ENCODE measurements at regions not wholly inside any gene's neighbourhood (a gene's known extent, or its start where the extent isn't known, plus 50 kb on each side); places are given as distances from the start of the nearest gene placed in this dataset.

DNA sequence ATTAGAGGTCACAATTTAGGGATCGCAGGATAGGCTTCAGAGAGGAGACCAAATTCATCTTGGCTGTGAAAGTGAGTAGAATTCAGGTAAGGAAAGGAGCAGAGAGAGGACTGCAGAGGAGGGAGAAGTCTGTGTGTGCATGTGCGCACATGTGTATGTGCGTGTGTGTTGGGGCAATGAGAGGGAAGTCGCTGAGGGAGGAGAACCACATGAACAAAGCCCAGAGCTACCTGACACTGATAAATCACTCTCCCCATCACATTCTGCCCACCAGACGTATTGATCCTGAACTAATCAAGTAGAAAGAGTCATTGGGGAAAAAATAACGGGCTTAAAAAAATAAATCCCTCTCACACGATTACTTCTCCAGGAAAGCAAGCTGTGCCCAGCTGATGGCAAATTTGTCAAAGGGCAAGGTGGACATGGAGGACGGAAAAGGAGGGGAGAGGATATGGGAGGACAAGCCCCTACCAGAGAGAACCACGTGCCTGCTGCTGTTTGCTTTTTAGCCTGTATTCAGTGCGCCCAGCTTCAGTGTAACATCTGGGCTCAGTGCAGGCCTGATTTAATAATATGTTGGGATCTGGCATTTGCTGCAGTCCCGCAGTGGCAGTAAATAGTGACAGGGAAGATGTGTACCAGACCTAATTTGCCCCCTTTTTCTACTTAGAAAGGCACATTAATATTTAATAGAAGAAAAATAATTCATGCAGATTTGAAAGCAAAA lies 307.5 kb downstream of the C1D start:
- Histone ChIP-seq H3K9ac (replicated peaks; ENCODE audit: extremely low read depth, insufficient read depth, low read length) (no peak overlapping the region), H3K4me2 (ENCODE audit: insufficient read depth, low read length) (no peak overlapping the region), H3K4me3 (replicated peaks in 1 of 3; ENCODE audit: insufficient read depth in 1 of 3, low read depth in 1 of 3, low read length in 3 of 3) (no peak overlapping the region), H3K27me3 (ENCODE audit: control insufficient read depth in 2 of 2, insufficient read depth in 2 of 2, low read length in 2 of 2) (no peaks in the 10 kb centered on the region), H3K4me1 (ENCODE audit: control insufficient read depth, extremely low read depth, insufficient read depth, low read length) (no peaks in the 10 kb centered on the region), H3K9me3 (replicated peaks; ENCODE audit: control insufficient read depth, insufficient read depth, low read length) (no peaks in the 10 kb centered on the region), H3K79me2 (ENCODE audit: control insufficient read depth, insufficient read depth, low read length) (no peaks in the 10 kb centered on the region), H2AFZ (ENCODE audit: low read depth, low read length) (no peak overlapping the region), H3K27ac (ENCODE audit: insufficient read depth, low read depth, low read length) (no peak overlapping the region), H3K36me3 (ENCODE audit: control insufficient read depth in 2 of 2, extremely low read depth in 1 of 2, insufficient read depth in 2 of 2, low read length in 2 of 2) (no peaks in the 10 kb centered on the region), H4K20me1 (replicated peaks; ENCODE audit: control insufficient read depth, extremely low read depth, insufficient read depth, low read length) (no peaks in the 10 kb centered on the region), H3K9me1 (replicated peaks; ENCODE audit: control insufficient read depth, extremely low read depth, insufficient read depth, low read length) (no peaks in the 10 kb centered on the region)
- DNase-seq (ENCODE audit: low read depth, low spot score), result no peak
- intact Hi-C loops (cut with micrococcal nuclease), result no loop called here
- TF ChIP-seq GATA2 (IDR thresholded peaks at IDR 0.05; ENCODE audit: insufficient read depth, insufficient read length, low read depth, low read length) (no peak), EZH2 (IDR thresholded peaks at IDR 0.05; ENCODE audit: borderline replicate concordance, low read depth, low read length, severe bottlenecking) (no peak), MYC (IDR thresholded peaks at IDR 0.05; ENCODE audit: low read depth, low read length) (no peak), POLR2A (IDR thresholded peaks at IDR 0.05; ENCODE audit: low read depth, low read length) (no peak)
- TF ChIP-seq, protein P1, sequence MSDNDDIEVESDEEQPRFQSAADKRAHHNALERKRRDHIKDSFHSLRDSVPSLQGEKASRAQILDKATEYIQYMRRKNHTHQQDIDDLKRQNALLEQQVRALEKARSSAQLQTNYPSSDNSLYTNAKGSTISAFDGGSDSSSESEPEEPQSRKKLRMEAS (IDR thresholded peaks at IDR 0.05; ENCODE audit: insufficient read depth, insufficient read length), result no peak
- POLR2A ChIA-PET, result interaction anchor here (0.6 kb wide), 1 partner anchor 840 kb away, joined by 3 read pairs; no protein-coding TSS in a partner anchor
- CTCF ChIA-PET, result interaction anchor here (0.9 to 1.3 kb wide), 3 partner anchors 9 to 91 kb away, joined by 3 to 5 read pairs (median 4); no protein-coding TSS in a partner anchor
- BruUV-seq (replicated peaks), result no TSS peak
- dilution Hi-C loops (cut with MboI; ENCODE audit: extremely low pct_ligation_motif_present, low sequenced_read_pairs), result no loop called here
- no peak for FAIRE-seq

GRCh38 chr2:67760995-67761394 lies 301.8 kb downstream of the C1D start:
- ChIA-PET CTCF (interaction anchor here (1.1 kb wide), 1 partner anchor 21 kb away, joined by 6 read pairs; no protein-coding TSS in a partner anchor), POLR2A (no interaction called here)
- no peaks in the 10 kb centered on the region for H3K9me1 ChIP-seq (replicated peaks; ENCODE audit: control insufficient read depth, extremely low read depth, insufficient read depth, low read length)
- no peak overlapping the region for H3K27ac ChIP-seq (ENCODE audit: insufficient read depth, low read depth, low read length)
- H3K27me3 ChIP-seq (ENCODE audit: control insufficient read depth in 2 of 2, insufficient read depth in 2 of 2, low read length in 2 of 2), result no peaks in the 10 kb centered on the region
- BruUV-seq (replicated peaks), result no TSS peak
- H3K79me2 ChIP-seq (ENCODE audit: control insufficient read depth, insufficient read depth, low read length), result no peaks in the 10 kb centered on the region
- intact Hi-C loops (cut with micrococcal nuclease) (no loop called here), dilution Hi-C loops (cut with MboI; ENCODE audit: extremely low pct_ligation_motif_present, low sequenced_read_pairs) (no loop called here)
- FAIRE-seq, result no peak
- H3K4me2 ChIP-seq (ENCODE audit: insufficient read depth, low read length), result no peak overlapping the region
- no peak for DNase-seq (ENCODE audit: low read depth, low spot score)
- H3K9me3 ChIP-seq (replicated peaks; ENCODE audit: control insufficient read depth, insufficient read depth, low read length), result no peaks in the 10 kb centered on the region
- no peak overlapping the region for H3K9ac ChIP-seq (replicated peaks; ENCODE audit: extremely low read depth, insufficient read depth, low read length)
- no peaks in the 10 kb centered on the region for H3K4me1 ChIP-seq (ENCODE audit: control insufficient read depth, extremely low read depth, insufficient read depth, low read length)
- no peaks in the 10 kb centered on the region for H3K36me3 ChIP-seq (ENCODE audit: control insufficient read depth in 2 of 2, extremely low read depth in 1 of 2, insufficient read depth in 2 of 2, low read length in 2 of 2)
- no peak overlapping the region for H3K4me3 ChIP-seq (replicated peaks in 1 of 3; ENCODE audit: insufficient read depth in 1 of 3, low read depth in 1 of 3, low read length in 3 of 3)
- H2AFZ ChIP-seq (ENCODE audit: low read depth, low read length), result no peak overlapping the region
- TF ChIP-seq, protein P1 (IDR thresholded peaks at IDR 0.05; ENCODE audit: insufficient read depth, insufficient read length), result no peak
- TF ChIP-seq JUN (IDR thresholded peaks at IDR 0.05; ENCODE audit: borderline replicate concordance, insufficient read depth, insufficient read length, low read depth) (no peak), EZH2 (IDR thresholded peaks at IDR 0.05; ENCODE audit: borderline replicate concordance, low read depth, low read length, severe bottlenecking) (no peak), FOS (IDR thresholded peaks at IDR 0.05; ENCODE audit: borderline replicate concordance, insufficient read depth, low read length) (no peak), POLR2AphosphoS5 (IDR thresholded peaks at IDR 0.05; ENCODE audit: insufficient read depth, low read depth, low read length) (no peak), GATA2 (IDR thresholded peaks at IDR 0.05; ENCODE audit: insufficient read depth, insufficient read length, low read depth, low read length) (no peak), POLR2A (IDR thresholded peaks at IDR 0.05; ENCODE audit: low read depth, low read length) (no peak), MYC (IDR thresholded peaks at IDR 0.05; ENCODE audit: low read depth, low read length) (no peak)
- TF ChIP-seq, protein P2, sequence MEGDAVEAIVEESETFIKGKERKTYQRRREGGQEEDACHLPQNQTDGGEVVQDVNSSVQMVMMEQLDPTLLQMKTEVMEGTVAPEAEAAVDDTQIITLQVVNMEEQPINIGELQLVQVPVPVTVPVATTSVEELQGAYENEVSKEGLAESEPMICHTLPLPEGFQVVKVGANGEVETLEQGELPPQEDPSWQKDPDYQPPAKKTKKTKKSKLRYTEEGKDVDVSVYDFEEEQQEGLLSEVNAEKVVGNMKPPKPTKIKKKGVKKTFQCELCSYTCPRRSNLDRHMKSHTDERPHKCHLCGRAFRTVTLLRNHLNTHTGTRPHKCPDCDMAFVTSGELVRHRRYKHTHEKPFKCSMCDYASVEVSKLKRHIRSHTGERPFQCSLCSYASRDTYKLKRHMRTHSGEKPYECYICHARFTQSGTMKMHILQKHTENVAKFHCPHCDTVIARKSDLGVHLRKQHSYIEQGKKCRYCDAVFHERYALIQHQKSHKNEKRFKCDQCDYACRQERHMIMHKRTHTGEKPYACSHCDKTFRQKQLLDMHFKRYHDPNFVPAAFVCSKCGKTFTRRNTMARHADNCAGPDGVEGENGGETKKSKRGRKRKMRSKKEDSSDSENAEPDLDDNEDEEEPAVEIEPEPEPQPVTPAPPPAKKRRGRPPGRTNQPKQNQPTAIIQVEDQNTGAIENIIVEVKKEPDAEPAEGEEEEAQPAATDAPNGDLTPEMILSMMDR (IDR thresholded peaks at IDR 0.05; ENCODE audit: extremely low read depth in 1 of 2, insufficient read depth in 1 of 2, low read depth in 1 of 2, low read length in 2 of 2), result no peak
- H4K20me1 ChIP-seq (replicated peaks; ENCODE audit: control insufficient read depth, extremely low read depth, insufficient read depth, low read length), result no peaks in the 10 kb centered on the region
